GM19043 (cell line): ENCODE measurements at regions not wholly inside any gene's neighbourhood (a gene's known extent, or its start where the extent isn't known, plus 50 kb on each side); places are given as distances from the start of the nearest gene placed in this dataset.
"Not testable (repeated sequence)": the region's sequence is repeated elsewhere in the genome, so short reads cannot be mapped to it uniquely, and the experiment has no call there.

Experiments used
- ATAC-seq: cut with Tn5 transposase; IDR thresholded peaks from one replicate; pipeline ENCODE4 v1.9.1; 2021; ENCODE audit warnings: low read depth; ENCODE audit not compliant: unreplicated experiment

GRCh38 chr3:159258934-159259333 is 457.1 kb downstream of the MFSD1 start:
- ATAC-seq: no peak

GRCh38 chr3:159260049-159260662 is 458.3 kb downstream of the MFSD1 start:
- peak; percentile 58 for ATAC-seq

DNA sequence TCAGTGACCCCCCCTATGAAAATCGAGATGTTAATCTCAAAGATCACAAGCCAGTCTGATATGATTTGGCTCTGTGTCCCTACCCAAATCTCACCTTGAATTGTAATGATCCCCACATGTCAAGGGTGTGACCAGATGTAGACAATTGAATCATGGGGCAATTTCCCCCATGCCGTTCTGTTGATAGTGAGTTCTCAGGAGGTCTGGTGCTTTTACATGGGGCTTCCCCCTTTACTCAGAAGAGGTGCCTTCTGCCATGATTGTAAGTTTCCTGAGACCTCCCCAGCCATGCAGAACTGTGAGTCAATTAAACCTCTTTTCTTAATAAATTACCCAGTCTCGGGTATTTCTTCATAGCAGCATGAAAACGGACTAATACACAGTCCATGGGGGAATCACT is 459.5 kb downstream of the MFSD1 start:
- not testable (repeated sequence) for ATAC-seq

DNA sequence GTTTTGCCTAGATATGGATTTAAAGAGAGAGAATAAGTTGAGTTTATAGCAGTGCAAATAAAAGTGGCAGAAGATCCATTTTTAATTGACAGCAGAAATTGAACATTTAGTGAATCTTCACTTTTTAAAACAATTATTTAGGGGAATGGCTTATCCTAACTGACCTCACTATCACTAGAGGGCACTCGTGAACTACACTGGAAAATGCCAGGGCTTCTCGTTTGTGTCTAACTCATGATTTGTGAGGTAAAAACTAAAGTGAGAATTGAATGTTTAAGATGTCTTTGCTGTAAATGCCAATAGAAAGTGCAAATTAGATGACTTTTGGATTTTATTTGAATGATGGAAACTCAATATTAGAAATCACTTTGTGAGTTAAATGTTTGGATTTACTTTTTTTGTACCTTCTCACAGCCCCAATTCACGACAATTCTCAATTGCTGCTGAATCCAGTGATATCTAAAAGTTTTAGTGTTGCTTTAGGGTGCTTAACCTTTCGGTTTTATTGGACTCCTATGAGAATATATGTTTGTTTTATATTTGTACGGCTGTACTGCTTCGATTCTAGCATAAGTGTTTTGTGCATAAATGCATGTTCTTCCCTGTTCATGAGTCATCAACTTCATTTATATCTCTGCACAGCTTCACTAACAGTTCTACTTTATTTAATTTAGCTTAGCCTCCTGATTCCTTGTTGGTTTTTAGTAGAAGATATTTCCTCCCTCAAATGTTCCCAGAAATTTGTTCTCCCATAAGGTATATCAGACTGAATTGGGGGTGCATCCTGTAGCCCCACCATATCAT is 462.1 kb downstream of the MFSD1 start:
- ATAC-seq: no peak

- ATAC-seq: no peak
Observed at GRCh38 chr3:159265705-159266104, 463.9 kb downstream of the MFSD1 start.

GRCh38 chr3:159266779-159267178 is 464.9 kb downstream of the MFSD1 start:
- no peak for ATAC-seq

DNA sequence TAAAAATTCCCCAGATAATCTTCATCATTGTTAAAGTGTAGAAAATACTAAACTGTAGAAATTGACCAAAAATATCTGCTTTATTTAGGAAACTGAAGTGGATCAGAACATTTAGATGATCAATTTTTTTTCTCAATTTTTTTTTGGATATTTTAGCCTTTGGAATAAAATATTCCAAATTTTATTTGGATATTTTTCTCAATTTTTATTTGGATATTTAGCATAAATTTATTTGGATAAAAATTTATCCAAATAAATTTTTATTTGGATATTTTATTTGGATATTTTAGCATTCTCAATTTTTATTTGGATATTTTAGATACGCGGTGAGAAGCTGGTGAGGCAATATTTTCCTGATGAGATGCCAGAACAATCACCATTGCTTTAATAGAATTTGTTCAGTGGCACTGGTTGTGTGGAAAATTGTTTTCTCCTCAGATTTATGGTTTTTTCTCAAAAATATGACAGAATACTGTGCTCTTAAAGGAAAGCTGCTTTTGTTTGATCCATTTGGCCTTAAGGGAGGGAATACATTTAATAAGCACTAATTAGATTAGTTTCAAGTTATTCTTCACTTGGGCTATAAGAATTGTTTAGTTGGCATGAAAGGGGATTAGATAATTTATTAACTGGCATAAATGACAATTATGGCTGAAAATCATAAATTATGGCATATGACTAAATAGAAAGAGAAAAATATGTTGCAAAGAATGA is 470.1 kb downstream of the MFSD1 start:
- no peak for ATAC-seq

GRCh38 chr3:159273070-159273469 is 471.2 kb downstream of the MFSD1 start:
- no peak for ATAC-seq

GRCh38 chr3:159273608-159274007 is 471.8 kb downstream of the MFSD1 start:
- no peak for ATAC-seq

- no peak for ATAC-seq
Observed at GRCh38 chr3:159275741-159276140, 473.9 kb downstream of the MFSD1 start.

DNA sequence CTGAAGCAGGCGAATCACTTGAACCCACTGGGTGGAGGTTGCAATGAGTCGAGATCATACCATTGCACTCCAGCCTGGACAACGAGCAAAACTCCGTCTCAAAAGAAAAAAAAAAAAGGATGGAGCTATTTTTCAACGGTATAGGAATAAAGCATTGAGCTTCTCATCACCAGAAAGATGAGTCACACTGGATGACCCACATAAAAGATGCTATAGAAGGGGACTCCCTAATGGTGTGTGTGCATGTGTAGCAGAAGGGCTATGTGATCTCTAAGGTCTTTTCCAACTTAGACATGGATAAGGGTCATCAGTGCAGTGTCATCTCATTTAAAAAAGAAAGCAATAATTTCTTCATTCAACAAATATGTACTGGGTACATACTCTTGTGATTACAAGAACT is 476.0 kb downstream of the MFSD1 start:
- no peak for ATAC-seq

DNA sequence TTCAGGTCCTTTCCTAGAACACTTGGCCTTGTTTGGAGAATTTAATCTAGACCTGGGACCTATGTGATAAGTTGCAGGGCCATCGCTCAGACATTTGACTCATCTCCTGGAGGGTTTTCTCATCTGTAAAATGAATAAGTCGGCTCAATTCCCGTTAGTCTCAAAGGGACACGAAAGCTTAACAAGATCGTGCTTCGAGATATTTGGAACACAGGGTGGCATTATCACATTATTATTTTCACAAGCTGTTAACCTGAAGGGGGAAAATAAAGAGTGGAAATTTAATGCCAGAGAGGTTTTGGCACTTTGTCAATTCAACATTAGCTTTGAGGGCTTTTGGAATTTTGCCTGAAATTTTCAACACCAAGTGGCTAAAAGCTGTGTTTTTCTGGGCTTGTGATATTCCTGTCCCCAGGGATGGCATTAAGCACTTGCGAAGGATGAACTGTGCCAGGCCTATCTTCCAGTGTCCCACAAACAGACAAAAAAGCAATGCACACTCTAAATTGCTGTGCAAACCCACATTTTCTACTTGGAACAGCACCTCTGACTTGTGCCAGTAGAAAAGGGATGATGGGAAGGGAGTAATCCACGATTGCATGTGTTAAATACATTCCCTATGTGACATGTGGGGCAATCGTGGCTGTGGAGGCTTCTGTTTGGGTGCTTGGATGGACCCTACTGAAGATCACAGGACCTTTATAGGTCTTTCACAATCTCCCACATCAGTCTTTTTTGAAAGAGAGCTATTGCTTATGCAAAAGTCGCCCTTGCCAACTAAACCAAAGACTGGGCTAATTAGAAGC is 478.7 kb downstream of the MFSD1 start:
- ATAC-seq: no peak

DNA sequence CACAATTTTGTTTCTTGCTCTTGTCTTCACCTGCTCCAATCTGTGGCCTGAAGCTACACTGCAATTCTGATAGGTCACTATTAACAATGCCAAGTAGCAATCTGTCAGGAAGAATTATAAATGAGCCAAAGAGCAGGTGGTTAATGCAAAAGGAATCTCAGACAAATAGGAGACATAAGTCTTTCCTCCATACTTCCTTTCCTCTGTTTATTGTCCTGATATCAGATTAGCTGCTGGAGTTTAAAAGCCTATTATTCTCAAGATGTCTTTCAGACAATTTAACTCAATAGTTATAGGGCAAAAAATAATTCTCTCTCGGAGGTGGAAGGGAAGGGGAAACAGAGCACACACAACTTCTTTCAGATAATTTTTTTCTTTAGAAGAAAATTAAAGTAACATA is 491.6 kb downstream of the MFSD1 start:
- ATAC-seq: no peak

DNA sequence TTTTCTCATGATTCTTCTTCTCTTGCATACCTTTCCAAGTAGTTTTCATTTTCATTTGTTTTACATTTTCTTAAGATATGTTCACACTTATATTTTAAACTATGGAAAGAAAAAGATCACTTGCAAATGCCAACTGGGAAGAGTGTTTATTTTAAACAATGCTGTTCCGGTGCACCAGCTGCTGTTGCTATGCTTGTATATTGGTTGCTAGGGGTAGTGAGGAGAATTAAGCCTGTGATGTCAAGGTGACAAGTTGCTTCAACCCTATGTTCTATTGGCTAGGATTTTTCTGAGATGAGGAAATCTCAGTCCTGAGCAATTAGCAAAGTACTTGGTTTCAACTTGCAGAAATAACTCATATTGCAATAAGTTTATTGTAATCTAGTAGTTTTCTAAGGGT is 500.1 kb downstream of the MFSD1 start:
- ATAC-seq: no peak

- ATAC-seq: no peak
Observed at GRCh38 chr3:159305017-159305416, 503.2 kb downstream of the MFSD1 start.

GRCh38 chr3:159316706-159317105 is 514.9 kb downstream of the MFSD1 start:
- ATAC-seq: not testable (repeated sequence)

GRCh38 chr3:159319156-159319555 is 517.3 kb downstream of the MFSD1 start:
- ATAC-seq: no peak

- no peak for ATAC-seq
Observed at GRCh38 chr3:159322322-159322939, 520.6 kb downstream of the MFSD1 start.

DNA sequence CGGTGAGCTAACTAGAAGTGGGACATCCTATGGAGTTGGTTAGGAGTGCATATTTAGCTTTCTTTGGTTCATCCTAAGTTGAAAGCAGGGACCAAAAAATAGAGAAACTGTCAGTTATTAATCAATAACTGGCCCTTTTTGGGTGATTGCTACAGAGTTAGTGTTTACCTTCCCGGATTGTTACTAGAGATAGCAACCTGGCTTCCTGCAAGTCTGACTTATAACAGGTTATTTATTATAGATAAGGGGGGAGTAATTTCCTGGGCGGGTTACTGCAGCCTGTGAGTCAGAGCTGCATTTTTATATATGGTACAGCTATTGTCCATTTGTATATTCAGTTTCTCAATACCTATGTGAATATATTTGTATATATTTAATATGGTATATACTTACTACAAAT is 522.0 kb downstream of the MFSD1 start:
- ATAC-seq: no peak

DNA sequence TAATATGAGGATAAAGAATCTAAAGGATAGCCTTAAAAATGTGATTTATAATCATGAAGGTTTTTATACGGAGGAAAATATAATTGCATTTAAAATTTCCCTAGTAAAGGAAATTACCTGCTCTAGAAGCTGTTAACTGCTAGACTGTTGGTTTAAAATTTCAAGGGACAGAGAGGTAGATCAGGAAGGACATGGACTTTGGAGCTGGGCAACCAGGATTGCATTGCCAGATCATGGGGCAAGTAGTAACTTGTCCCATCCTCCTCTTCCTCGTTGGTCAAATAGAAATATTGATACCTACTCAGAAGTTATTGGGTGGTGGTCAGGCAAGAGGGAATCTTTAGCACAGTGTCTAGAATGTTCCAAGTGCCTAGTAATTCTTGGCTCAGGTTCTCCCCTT is 525.1 kb downstream of the MFSD1 start:
- ATAC-seq: no peak
